PC-3 (cell line): ENCODE measurements at regions not wholly inside any gene's neighbourhood (a gene's known extent, or its start where the extent isn't known, plus 50 kb on each side); places are given as distances from the start of the nearest gene placed in this dataset.

Experiments
- ATAC-seq: fragments of 200-7000 bp; cut with Tn5 transposase; 2 replicates; pipeline ENCODE4 v1.9.1; 2020; ENCODE audit warnings: mild to moderate bottlenecking, moderate library complexity
- BruUV-seq: library from RNA; stranded (reverse); fragments of 400-500 nt; replicated peaks from 2 replicates; lab custom pipeline; 2021; lab: Mats Ljungman, UMichigan
- CTCF ChIA-PET: fragments of 300-600 bp; sonication (Branson Sonifier 250); formaldehyde crosslinking; loops from one replicate; lab custom pipeline; 2022; ENCODE audit warnings: antibody characterized with exemption; lab: Charles Lee
- POLR2A ChIA-PET: fragments of 300-600 bp; sonication (Branson Sonifier 250); formaldehyde crosslinking; loops from one replicate; lab custom pipeline; 2022; ENCODE audit warnings: antibody characterized with exemption; ENCODE audit not compliant: unreplicated experiment; lab: Charles Lee
- DNase-seq: peaks from one replicate; pipeline ENCODE4 v3.0.0-alpha.2; 2015
- H2AFZ ChIP-seq: fragments of 300-600 bp; sonication (generic); 2 replicates; pipeline ENCODE4 v1.6.0; 2016; ENCODE audit warnings: antibody characterized with exemption, low read length
- H3F3A ChIP-seq: fragments of 300-600 bp; sonication (generic); one replicate; pipeline ENCODE4 v1.6.0; 2017; ENCODE audit warnings: antibody characterized with exemption, low read length, control low read depth, mild to moderate bottlenecking; ENCODE audit not compliant: unreplicated experiment
- H3K27ac ChIP-seq: fragments of 300-600 bp; sonication (generic); 2 replicates; pipeline ENCODE4 v1.5.1; 2016; ENCODE audit warnings: mild to moderate bottlenecking, low read length
- H3K27me3 ChIP-seq: fragments of 300-600 bp; sonication (generic); 2 replicates; pipeline ENCODE4 v1.6.1; 2016; ENCODE audit warnings: low read length, mixed read lengths
- H3K36me3 ChIP-seq: fragments of 300-600 bp; sonication (generic); 2 replicates; pipeline ENCODE4 v1.6.1; 2016; ENCODE audit warnings: low read depth, mixed run types, low read length, mixed read lengths
- H3K4me1 ChIP-seq: fragments of 300-600 bp; sonication (generic); 2 replicates; pipeline ENCODE4 v1.5.1; 2016; ENCODE audit warnings: low read length; ENCODE audit not compliant: insufficient read depth
- H3K4me2 ChIP-seq: fragments of 300-600 bp; sonication (generic); 2 replicates; pipeline ENCODE4 v1.6.0; 2016; ENCODE audit warnings: low read length
- H3K4me3 ChIP-seq: fragments of 300-600 bp; sonication (generic); 2 replicates; pipeline ENCODE4 v1.5.1; 2016; ENCODE audit warnings: mild to moderate bottlenecking, low read length, mixed read lengths
- H3K79me2 ChIP-seq: fragments of 300-600 bp; sonication (generic); 2 replicates; pipeline ENCODE4 v1.6.1; 2017; ENCODE audit warnings: low read length, mixed read lengths
- H3K9ac ChIP-seq: fragments of 300-600 bp; sonication (generic); 2 replicates; pipeline ENCODE4 v1.6.0; 2016; ENCODE audit warnings: mild to moderate bottlenecking, low read length
- H3K9me2 ChIP-seq: fragments of 300-600 bp; sonication (generic); replicated peaks from 2 replicates; pipeline ENCODE4 v1.6.1; 2016; ENCODE audit warnings: mixed run types, low read length, mixed read lengths
- H3K9me3 ChIP-seq: fragments of 300-600 bp; sonication (generic); 2 replicates; pipeline ENCODE4 v1.6.1; 2016; ENCODE audit warnings: low read length, mixed read lengths
- H4K20me1 ChIP-seq: fragments of 300-600 bp; sonication (generic); 2 replicates; pipeline ENCODE4 v1.6.1; 2016; ENCODE audit warnings: low read length, mixed read lengths
- EZH2 ChIP-seq: fragments of 300-600 bp; sonication (generic); IDR thresholded peaks from one replicate; pipeline ENCODE4 v1.6.1; 2017; ENCODE audit warnings: antibody characterized with exemption, mild to moderate bottlenecking, low read length; ENCODE audit not compliant: unreplicated experiment
- EZH2phosphoT487 ChIP-seq: fragments of 300-600 bp; sonication (generic); IDR thresholded peaks from 2 replicates; pipeline ENCODE4 v1.6.1; 2018; ENCODE audit warnings: mild to moderate bottlenecking, antibody characterized with exemption, low read length, borderline replicate concordance
- intact Hi-C: fragments of 100-400 bp; cut with micrococcal nuclease; formaldehyde crosslinking; loops from 2 replicates; pipeline ENCODE4 v1.9.0; 2023
- TF ChIP-seq, protein P1 (sequence below): fragments of 300-600 bp; sonication (generic); conservative IDR thresholded peaks from 2 replicates; pipeline ENCODE4 v1.5.1; 2017; ENCODE audit warnings: antibody characterized with exemption, low read depth, mild to moderate bottlenecking, low read length

DNA sequence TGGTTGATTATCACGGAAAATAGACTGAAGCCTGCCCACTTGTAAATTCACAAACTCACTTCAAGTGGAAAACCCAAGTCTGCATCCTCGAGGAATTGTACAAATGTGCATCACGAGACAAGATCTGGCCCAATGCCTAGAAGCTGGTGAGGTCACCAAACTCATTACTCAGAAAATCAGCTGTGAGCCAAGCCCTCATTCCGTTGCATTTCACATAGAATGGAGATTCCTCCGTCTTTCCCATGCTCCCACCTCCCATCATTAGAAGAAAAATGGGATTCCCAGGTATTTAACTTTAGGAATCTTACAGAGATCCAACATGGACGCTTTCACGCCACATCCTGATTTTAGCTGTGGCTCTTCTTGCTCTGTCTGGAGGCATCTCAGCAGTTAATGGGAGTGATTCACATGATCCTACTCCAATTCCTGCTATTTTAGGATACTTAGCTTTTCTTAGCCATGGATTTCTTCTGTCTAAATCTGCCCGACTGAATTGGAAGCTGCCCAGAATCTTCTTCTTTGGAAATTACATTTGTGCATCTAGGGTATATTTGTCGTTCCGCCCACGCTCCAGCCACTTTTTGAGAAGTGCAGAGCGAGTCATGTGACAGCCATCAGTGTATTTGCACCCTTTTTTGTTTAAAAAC lies 68.7 kb upstream of the STMND1 start:
- Histone ChIP-seq H3F3A (no peaks in the 10 kb centered on the region), H3K9me2 (no peaks in the 10 kb centered on the region), H3K27ac (peak overlapping the region; percentile 87), H3K36me3 (no peaks in the 10 kb centered on the region), H3K4me3 (peak overlapping the region; percentile 49), H3K9ac (peak overlapping the region; percentile 44), H3K4me2 (peak overlapping the region; percentile 77), H3K9me3 (no peaks in the 10 kb centered on the region), H3K4me1 (peaks cover 22% of the 10 kb centered on the region), H4K20me1 (no peaks in the 10 kb centered on the region), H3K27me3 (no peaks in the 10 kb centered on the region), H2AFZ (peak overlapping the region; percentile 59), H3K79me2 (no peaks in the 10 kb centered on the region)
- intact Hi-C loops: no loop called here
- POLR2A ChIA-PET: no interaction called here
- CTCF ChIA-PET: interaction anchor here (0.7 to 1.6 kb wide), 2 partner anchors 20 to 53 kb away, joined by 4 to 6 read pairs; no protein-coding TSS in a partner anchor
- peak; percentile 69 for ATAC-seq
- peak; percentile 91 for DNase-seq
- TF ChIP-seq, protein P1, sequence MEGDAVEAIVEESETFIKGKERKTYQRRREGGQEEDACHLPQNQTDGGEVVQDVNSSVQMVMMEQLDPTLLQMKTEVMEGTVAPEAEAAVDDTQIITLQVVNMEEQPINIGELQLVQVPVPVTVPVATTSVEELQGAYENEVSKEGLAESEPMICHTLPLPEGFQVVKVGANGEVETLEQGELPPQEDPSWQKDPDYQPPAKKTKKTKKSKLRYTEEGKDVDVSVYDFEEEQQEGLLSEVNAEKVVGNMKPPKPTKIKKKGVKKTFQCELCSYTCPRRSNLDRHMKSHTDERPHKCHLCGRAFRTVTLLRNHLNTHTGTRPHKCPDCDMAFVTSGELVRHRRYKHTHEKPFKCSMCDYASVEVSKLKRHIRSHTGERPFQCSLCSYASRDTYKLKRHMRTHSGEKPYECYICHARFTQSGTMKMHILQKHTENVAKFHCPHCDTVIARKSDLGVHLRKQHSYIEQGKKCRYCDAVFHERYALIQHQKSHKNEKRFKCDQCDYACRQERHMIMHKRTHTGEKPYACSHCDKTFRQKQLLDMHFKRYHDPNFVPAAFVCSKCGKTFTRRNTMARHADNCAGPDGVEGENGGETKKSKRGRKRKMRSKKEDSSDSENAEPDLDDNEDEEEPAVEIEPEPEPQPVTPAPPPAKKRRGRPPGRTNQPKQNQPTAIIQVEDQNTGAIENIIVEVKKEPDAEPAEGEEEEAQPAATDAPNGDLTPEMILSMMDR: no peak
- TF ChIP-seq EZH2phosphoT487 (no peak), EZH2 (no peak)
- TSS peak; percentile 90 for BruUV-seq

DNA sequence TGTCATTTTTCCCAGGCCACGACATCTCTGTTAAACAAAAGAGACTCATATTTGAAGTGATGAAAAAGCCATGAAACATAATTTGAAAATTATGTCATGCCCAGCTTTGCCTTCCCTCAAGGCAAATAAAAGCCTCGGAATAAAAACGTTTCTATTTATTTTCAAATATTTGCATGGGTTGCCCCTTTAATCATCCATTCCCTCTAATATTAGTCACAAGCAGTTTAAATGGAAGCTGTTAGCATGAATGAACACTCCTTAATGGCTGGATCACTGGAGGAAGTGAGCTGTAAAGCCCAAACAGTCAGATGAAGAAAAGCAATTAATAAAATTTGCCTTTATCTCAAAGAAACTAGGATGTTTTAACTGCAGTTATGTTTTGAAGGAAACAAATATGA lies 69.3 kb upstream of the STMND1 start:
- BruUV-seq: no TSS peak
- CTCF ChIA-PET: interaction anchor here (0.7 to 1.6 kb wide), 2 partner anchors 20 to 54 kb away, joined by 4 to 6 read pairs; no protein-coding TSS in a partner anchor
- TF ChIP-seq EZH2phosphoT487 (no peak), EZH2 (no peak)
- TF ChIP-seq, protein P1: no peak
- Histone ChIP-seq H2AFZ (peak overlapping the region; percentile 59), H3K4me2 (peak overlapping the region; percentile 77), H3K36me3 (no peaks in the 10 kb centered on the region), H3K9me3 (no peaks in the 10 kb centered on the region), H3K27ac (peak overlapping the region; percentile 87), H3K27me3 (no peaks in the 10 kb centered on the region), H3K79me2 (no peaks in the 10 kb centered on the region), H3F3A (no peaks in the 10 kb centered on the region), H4K20me1 (no peaks in the 10 kb centered on the region), H3K4me3 (peak overlapping the region; percentile 49; the same call in 1 of the 2 replicates), H3K4me1 (peaks cover 22% of the 10 kb centered on the region), H3K9me2 (no peaks in the 10 kb centered on the region), H3K9ac (peak overlapping the region; percentile 65)
- POLR2A ChIA-PET: no interaction called here
- intact Hi-C loops: no loop called here
- DNase-seq (peak; percentile 80), ATAC-seq (peak; percentile 91)

DNA sequence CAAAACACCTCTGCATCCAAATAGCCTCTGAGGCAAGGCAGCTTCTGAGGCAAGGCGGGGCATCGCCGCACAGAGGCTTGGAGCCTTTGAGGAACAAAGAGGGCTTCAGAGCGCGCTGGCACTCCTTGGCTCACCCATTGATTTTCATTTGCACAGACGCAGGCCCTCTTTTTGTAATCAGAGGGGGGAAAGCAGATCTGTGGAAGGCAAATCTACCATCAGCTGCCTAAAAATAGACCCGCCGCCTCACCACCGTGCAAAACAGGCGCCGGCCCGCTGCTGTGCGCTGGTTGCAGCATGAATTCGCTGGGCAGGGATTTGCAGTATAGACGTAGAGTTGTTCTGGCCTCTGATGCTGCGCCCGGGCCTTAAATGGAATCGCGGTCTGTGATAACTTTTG lies 69.9 kb upstream of the STMND1 start:
- Histone ChIP-seq H3K9me3 (no peaks in the 10 kb centered on the region), H3K4me2 (peak overlapping the region; percentile 77), H3K79me2 (no peaks in the 10 kb centered on the region), H3F3A (no peaks in the 10 kb centered on the region), H3K9ac (peak overlapping the region; percentile 65), H3K4me3 (peak overlapping the region; percentile 49; the same call in 1 of the 2 replicates), H2AFZ (peak overlapping the region; percentile 59; the same call in 1 of the 2 replicates), H3K27ac (peak overlapping the region; percentile 87), H3K4me1 (peaks cover 22% of the 10 kb centered on the region), H4K20me1 (no peaks in the 10 kb centered on the region), H3K27me3 (no peaks in the 10 kb centered on the region), H3K9me2 (no peaks in the 10 kb centered on the region), H3K36me3 (no peaks in the 10 kb centered on the region)
- intact Hi-C loops: no loop called here
- TF ChIP-seq, protein P1: no peak
- TF ChIP-seq EZH2phosphoT487 (no peak), EZH2 (no peak)
- ChIA-PET POLR2A (no interaction called here), CTCF (no interaction called here)
- DNase-seq: no peak
- no peak for ATAC-seq
- no TSS peak for BruUV-seq
